ENCODE measurements at regions not wholly inside any gene's neighbourhood (a gene's known extent, or its start where the extent isn't known, plus 50 kb on each side); places are given as distances from the start of the nearest gene placed in this dataset.
"Not testable (repeated sequence)": the region's sequence is repeated elsewhere in the genome, so short reads cannot be mapped to it uniquely, and the experiment has no call there.

GRCh38 chr6:121695329-121695728 is 259.9 kb downstream of the GJA1 start:
- no peak for DNase-seq

GRCh38 chr6:121697921-121698320 is 262.5 kb downstream of the GJA1 start:
- no peak for DNase-seq

GRCh38 chr6:121698617-121699016 is 263.2 kb downstream of the GJA1 start:
- DNase-seq = no peak

DNA sequence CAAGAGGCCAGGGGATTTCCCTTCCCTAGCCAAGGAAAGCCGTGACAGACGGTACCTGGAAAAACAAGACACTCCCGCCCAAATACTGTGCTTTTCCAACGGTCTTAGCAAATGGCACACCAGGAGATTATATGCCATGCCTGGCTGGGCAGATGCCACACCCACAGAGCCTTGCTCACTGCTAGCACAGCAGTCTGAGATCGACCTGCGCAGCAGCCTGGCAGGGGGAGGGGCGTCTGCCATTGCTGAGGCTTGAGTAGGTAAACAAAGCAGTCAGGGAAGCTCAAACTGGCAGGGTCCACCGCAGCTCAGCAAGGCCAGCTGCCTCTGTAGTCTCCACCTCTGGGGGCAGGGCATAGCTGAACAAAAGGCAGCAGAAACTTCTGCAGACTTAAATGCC is 267.7 kb downstream of the GJA1 start:
- not testable (repeated sequence) for DNase-seq

DNA sequence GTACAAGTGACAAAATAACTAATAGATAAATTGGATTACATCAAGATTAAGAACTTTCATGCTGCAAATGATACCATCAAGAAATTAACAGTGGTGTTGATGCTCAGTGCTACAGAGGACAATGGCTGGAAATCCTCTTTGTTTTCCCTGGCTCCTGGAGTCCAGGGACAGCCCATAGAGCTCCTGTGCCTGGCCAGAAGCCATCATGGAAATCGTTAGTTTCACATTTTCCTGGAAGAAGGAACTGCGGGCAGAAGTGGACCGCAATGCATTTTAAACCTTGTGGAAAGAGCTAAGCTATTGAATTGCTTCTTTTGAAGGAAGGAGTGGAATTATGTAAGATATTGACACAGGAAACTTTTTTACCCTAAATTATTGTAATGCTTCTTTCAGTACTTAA is 276.0 kb downstream of the GJA1 start:
- no peak for DNase-seq

GRCh38 chr6:121717686-121718085 is 282.2 kb downstream of the GJA1 start:
- DNase-seq = no peak

- not testable (repeated sequence) for DNase-seq
These were observed 285.4 kb downstream of the GJA1 start for GRCh38 chr6:121720867-121721266.

DNA sequence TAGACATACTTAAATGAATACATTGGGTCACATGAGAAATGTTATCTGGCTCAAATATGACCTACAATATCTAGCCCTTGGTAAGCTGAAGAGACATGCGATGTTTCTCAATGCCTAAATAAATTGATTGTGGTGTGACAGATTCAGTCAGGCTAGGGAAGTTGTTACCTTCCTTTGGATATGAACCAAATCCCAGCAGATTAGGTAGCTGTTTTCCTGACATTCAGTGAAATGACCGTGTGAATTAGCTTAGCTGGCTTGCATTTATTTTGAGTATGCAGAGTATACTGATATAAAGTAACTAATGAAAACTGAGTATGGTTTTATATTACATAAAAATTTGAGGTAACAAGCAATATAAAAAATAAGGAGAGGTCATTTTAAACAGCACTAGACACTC is 288.2 kb downstream of the GJA1 start:
- no peak for DNase-seq

GRCh38 chr6:121724576-121724975 is 289.1 kb downstream of the GJA1 start:
- no peak for DNase-seq

- no peak for DNase-seq
These were observed 291.1 kb downstream of the GJA1 start for GRCh38 chr6:121726596-121726995.

DNA sequence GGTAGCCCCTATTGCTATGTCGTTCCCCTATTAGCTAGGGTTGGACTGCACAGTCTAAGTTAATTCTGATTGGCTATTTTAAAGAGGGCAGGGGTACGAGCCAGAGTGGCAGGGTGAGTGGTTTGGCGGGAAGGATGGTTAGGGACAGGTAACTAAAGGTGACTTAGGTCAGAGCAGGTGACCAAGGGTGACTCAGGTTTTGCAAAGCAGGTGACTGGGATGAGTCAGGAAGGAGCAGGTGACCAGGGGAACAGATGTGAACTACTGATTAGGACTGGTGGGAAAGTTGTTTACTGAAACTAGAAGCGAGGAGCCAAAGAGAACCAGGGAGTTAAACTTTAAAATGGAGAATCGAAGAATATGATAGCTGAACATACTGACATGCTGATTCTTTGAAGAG is 295.2 kb downstream of the GJA1 start:
- DNase-seq = no peak

DNA sequence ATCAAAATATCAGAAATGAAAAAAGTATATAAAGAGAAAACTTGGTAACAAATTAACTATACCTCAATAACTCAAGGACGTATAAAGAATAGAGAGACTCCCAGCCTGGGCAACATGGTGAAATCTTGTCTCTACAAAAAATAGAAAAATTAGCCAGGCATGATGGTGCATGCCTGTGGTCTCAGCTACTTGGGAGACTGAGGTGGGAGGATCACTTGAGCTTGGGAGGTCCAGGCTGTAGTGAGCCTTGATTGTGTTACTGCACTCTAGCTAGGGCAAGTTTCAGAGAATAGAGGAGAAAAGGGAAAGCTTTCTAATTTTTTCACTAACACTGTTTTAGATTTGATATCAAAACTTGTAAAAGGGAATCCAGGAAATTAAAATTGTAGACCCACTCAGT is 295.9 kb downstream of the GJA1 start:
- no peak for DNase-seq

DNA sequence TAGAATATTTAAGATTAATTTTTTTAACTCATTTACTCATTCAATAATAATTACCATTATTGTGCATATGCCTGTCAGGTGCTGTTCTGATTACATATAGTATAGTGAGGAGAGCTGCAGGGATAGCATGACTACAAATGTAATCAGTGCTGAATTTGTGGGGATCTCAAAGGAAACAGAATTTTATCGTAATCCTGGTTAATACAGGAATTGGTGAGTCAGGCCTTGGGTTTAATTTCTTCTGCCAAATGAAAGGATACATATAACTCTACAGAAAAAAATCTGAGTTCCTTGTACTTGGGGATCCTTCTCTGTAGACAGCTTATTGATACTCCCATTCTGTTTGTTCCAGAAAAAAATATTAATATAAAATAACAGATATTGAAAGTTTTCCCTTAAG is 297.2 kb downstream of the GJA1 start:
- DNase-seq = no peak

GRCh38 chr6:121733234-121733633 is 297.8 kb downstream of the GJA1 start:
- DNase-seq = no peak

DNA sequence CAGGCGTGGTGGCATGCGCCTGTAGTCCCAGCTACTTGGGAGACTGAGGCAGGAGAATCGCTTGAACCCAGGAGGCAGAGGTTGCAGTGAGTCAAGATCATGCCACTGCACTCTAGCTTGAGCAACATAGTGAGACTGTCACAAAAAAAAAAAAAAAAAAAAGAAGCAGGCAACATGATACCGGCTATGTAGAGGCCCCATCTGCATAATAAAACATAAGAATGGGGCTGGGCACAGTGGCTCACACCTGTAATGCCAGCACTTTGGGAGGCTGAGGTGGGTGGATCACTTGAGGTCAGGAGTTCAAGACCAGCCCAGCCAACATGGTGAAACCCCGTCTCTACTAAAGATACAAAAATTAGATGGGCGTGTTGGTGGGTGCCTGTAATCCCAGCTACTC is 304.7 kb downstream of the GJA1 start:
- not testable (repeated sequence) for DNase-seq

- DNase-seq = no peak
These were observed 308.2 kb downstream of the GJA1 start for GRCh38 chr6:121743691-121744090.

DNA sequence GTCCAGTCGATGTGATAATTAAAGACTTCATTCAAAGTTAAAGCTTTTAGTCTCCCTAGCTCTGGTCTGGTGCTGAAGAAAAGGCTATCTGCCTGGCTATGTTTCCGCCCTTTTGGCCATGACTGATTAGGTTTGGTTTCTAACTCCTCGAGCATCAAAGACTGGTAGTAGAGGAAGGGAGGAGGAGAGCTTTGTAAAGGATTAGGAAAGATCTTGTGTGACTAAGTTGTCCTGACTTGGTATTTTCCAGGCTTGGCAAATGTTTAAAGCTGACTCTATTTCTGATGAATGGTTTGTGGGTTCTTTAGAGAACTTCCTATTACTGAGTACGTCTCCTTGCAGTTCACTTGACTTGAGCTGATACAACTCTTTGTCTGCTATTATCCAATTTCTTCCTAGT is 312.9 kb downstream of the GJA1 start:
- no peak for DNase-seq

DNA sequence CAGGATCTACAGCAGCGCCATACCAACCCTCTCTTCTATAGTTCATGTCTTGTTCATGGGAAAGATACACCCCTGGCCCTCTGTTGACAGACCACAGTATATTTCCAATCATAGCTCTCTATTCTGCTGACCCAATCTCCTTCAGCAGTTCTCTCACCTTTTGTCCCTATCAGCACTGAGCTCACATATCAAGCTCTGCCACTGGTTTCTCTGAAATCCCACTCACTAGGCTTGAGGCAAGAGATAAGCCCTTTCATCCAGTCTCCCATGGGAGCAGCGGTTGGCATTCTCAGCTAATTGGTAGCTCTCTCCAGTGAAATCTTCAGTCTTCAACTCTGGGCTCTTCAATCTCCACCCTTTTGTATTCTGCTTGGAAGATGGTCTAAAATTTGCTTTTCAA is 313.4 kb downstream of the GJA1 start:
- DNase-seq = no peak

- DNase-seq = no peak
These were observed 320.0 kb downstream of the GJA1 start for GRCh38 chr6:121755485-121755884.

DNA sequence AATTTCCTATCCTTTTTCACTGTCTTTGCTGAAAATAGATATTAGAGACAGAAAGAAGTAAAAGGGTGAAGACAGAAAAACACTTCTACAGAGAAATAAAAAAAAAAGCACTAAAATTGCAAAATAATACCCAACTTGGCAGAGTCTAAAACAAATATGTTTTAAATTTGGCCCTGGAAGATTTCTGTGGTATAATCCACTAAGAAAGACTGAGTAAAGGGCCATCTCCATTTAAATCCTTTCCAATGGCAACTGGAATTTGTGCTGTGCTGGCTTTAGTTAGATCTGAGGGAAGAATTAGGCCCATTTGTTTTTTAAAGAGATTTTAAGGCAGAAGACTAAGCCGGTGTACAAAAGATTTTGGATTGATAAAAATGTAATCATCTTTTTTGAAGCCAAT is 321.2 kb downstream of the GJA1 start:
- no peak for DNase-seq

DNA sequence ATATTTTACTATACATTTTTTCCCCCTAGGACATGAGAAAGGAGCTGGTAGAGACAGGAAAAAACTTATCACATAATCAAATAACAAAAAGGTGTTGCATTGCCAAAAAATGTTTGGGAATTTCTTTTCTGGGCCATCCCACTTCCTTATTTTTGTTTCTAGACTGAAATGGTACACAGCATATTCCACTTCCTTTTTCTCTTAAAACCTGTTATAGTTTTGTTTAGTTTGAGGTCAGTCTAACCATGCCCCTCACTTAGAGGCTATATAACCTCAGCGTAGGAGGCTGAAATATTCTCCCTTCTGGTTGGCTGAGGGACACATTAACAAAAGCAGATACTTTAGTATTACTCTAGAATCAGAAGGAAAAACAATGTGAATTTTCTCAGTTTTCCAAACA is 323.9 kb downstream of the GJA1 start:
- no peak for DNase-seq

GRCh38 chr6:121760191-121760590 is 324.7 kb downstream of the GJA1 start:
- DNase-seq = no peak

DNA sequence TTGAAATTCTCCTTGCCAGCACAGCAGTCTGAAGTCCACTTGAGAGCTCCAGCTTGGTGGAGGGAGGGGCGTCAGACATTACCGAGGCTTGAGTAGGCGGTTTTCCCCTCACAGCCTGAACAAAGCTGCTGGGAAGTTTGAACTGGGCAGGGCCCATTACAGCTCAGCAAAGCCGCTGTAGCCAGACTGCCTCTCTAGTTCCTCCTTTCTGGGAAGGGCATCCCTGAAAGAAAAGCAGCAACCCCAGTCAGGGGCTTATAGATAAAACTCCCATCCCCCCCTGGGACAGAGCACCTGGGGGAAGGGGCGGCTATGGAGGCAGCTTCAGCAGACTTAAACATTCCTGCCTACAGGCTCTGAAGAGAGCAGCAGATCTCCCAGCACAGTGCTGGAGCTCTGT is 325.3 kb downstream of the GJA1 start:
- DNase-seq = no peak

DNA sequence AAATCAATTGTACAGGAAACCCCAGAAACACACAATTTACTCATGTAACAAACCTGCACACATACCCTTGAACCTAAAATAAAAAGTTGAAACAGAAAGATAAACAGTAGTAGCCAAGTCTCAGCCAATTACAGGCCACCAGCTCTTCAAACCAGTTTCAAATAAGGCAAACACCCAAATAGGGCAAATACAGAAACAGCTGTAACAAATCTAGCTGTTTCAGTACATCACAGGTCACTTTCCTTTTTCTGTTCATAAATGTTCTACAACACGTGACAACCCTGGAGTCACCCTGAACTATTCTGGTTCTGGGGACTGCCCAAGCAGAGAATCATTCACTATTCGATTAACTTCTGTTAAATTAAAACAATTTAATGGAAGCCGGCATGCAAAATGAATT is 329.0 kb downstream of the GJA1 start:
- DNase-seq = no peak

DNA sequence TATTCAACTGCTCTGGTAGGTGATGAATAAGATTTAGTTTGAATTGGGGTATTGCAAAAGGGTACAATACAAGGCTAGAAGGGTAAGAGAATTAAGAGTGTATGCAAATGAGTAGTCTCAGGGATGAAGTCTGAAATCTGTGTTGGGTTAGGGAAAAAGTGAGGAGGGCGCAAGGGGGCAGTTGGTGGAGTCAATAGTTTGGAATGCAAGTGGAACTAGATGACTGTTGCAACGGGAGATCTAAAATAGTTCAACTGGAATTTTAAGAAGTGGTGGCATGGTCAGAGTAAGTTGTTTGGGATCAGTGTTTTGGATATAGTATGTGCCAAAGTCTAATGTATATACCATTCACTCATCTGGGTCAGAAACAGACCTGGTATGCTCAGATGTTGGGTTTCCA is 329.6 kb downstream of the GJA1 start:
- no peak for DNase-seq

GRCh38 chr6:121767211-121767610 is 331.8 kb downstream of the GJA1 start:
- no peak for DNase-seq

Data from DMS 273 treated with DMSO at 0.1 percent for 48 hours (cell line).